H9 (cell line): ENCODE measurements at regions not wholly inside any gene's neighbourhood (a gene's known extent, or its start where the extent isn't known, plus 50 kb on each side); places are given as distances from the start of the nearest gene placed in this dataset.

Source experiments
- DNase-seq: peaks from one replicate; pipeline ENCODE4 v3.0.0-alpha.2; 2017
- H2AFZ ChIP-seq: one replicate; pipeline ENCODE4 v1.6.1; 2013; ENCODE audit warnings: mild to moderate bottlenecking, low read length, control low read depth, moderate library complexity
- H2AK5ac ChIP-seq: 2 replicates; pipeline ENCODE4 v1.6.1; 2013; ENCODE audit warnings: low read length, control low read depth, mixed read lengths; ENCODE audit not compliant: insufficient read length
- H2BK120ac ChIP-seq: one replicate; pipeline ENCODE4 v1.6.1; 2013; ENCODE audit warnings: low read depth, mild to moderate bottlenecking, low read length, control low read depth, inconsistent platforms; ENCODE audit not compliant: poor library complexity, severe bottlenecking
- H2BK12ac ChIP-seq: 2 replicates; pipeline ENCODE4 v1.6.1; 2013; ENCODE audit warnings: low read length, control low read depth, mixed read lengths, low read depth; ENCODE audit not compliant: insufficient read length
- H2BK15ac ChIP-seq: 2 replicates; pipeline ENCODE4 v1.6.1; 2013; ENCODE audit warnings: low read depth, low read length, control low read depth
- H2BK20ac ChIP-seq: one replicate; pipeline ENCODE4 v1.6.1; 2013; ENCODE audit warnings: low read depth, mild to moderate bottlenecking, low read length, control low read depth, inconsistent platforms; ENCODE audit not compliant: poor library complexity, severe bottlenecking
- H2BK5ac ChIP-seq: 2 replicates; pipeline ENCODE4 v1.6.1; 2013; ENCODE audit warnings: low read length, control low read depth, mixed read lengths; ENCODE audit not compliant: insufficient read length
- H3K14ac ChIP-seq: 2 replicates; pipeline ENCODE4 v1.6.1; 2013; ENCODE audit warnings: low read length, control low read depth; ENCODE audit not compliant: insufficient read depth
- H3K18ac ChIP-seq: 2 replicates; pipeline ENCODE4 v1.6.1; 2013; ENCODE audit warnings: low read depth, mild to moderate bottlenecking, mixed read lengths, low read length, control low read depth; ENCODE audit not compliant: insufficient read length
- H3K23ac ChIP-seq: 2 replicates; pipeline ENCODE4 v1.6.1; 2013; ENCODE audit warnings: low read length, control low read depth, mixed read lengths, low read depth; ENCODE audit not compliant: insufficient read length
- H3K23me2 ChIP-seq: 2 replicates; pipeline ENCODE4 v1.6.1; 2013; ENCODE audit warnings: low read depth, mild to moderate bottlenecking, mixed read lengths, low read length, control low read depth; ENCODE audit not compliant: insufficient read length, poor library complexity, severe bottlenecking
- H3K27ac ChIP-seq: 2 replicates; pipeline ENCODE4 v1.5.1; 2013; ENCODE audit warnings: low read length, control low read depth, mixed read lengths, low read depth; ENCODE audit not compliant: insufficient read length
- H3K27me3 ChIP-seq: 2 replicates; pipeline ENCODE4 v1.6.1; 2013; ENCODE audit warnings: low read length, control low read depth, inconsistent platforms; ENCODE audit not compliant: insufficient read depth
- H3K4ac ChIP-seq: 2 replicates; pipeline ENCODE4 v1.6.1; 2013; ENCODE audit warnings: low read depth, mild to moderate bottlenecking, control low read depth, inconsistent platforms, low read length, moderate library complexity
- H3K4me1 ChIP-seq: 2 replicates; pipeline ENCODE4 v1.6.1; 2013; ENCODE audit warnings: low read length, control low read depth, inconsistent platforms; ENCODE audit not compliant: insufficient read depth
- H3K4me2 ChIP-seq: 2 replicates; pipeline ENCODE4 v1.6.1; 2013; ENCODE audit warnings: low read length, control low read depth, mixed read lengths; ENCODE audit not compliant: insufficient read length, insufficient read depth
- H3K56ac ChIP-seq: 2 replicates; pipeline ENCODE4 v1.6.1; 2013; ENCODE audit warnings: low read depth, mild to moderate bottlenecking, mixed read lengths, low read length, control low read depth; ENCODE audit not compliant: insufficient read length
- H3K79me1 ChIP-seq: 2 replicates; pipeline ENCODE4 v1.6.1; 2013; ENCODE audit warnings: low read depth, mild to moderate bottlenecking, moderate library complexity, low read length, control low read depth, inconsistent platforms; ENCODE audit not compliant: insufficient read depth, poor library complexity, severe bottlenecking
- H3K79me2 ChIP-seq: 2 replicates; pipeline ENCODE4 v1.6.1; 2013; ENCODE audit warnings: low read length, control low read depth, inconsistent platforms; ENCODE audit not compliant: insufficient read depth
- H3K9ac ChIP-seq: 2 replicates; pipeline ENCODE4 v1.6.1; 2013; ENCODE audit warnings: low read length, control low read depth, mixed read lengths; ENCODE audit not compliant: insufficient read length; ENCODE audit errors: extremely low read depth
- H3K9me3 ChIP-seq: one replicate; pipeline ENCODE4 v1.6.1; 2013; ENCODE audit warnings: low read depth, low read length, inconsistent platforms; ENCODE audit not compliant: control insufficient read depth
- H3T11ph ChIP-seq: one replicate; pipeline ENCODE4 v1.6.1; 2013; ENCODE audit warnings: mild to moderate bottlenecking, low read length, control low read depth, inconsistent platforms
- H4K20me1 ChIP-seq: one replicate; pipeline ENCODE4 v1.6.1; 2013; ENCODE audit not compliant: control insufficient read depth, insufficient read length, insufficient read depth
- H4K5ac ChIP-seq: 2 replicates; pipeline ENCODE4 v1.6.1; 2013; ENCODE audit warnings: low read depth, mild to moderate bottlenecking, mixed read lengths, low read length, control low read depth; ENCODE audit not compliant: insufficient read length
- H4K8ac ChIP-seq: replicated peaks from 2 replicates; pipeline ENCODE4 v1.6.1; 2013; ENCODE audit warnings: low read length, control low read depth, mixed read lengths, low read depth; ENCODE audit not compliant: insufficient read length
- H4K91ac ChIP-seq: 2 replicates; pipeline ENCODE4 v1.6.1; 2013; ENCODE audit warnings: low read depth, mild to moderate bottlenecking, moderate library complexity, mixed read lengths, low read length, control low read depth; ENCODE audit not compliant: insufficient read length
- H3K27ac Mint-ChIP-seq, 3 experiments: 2 replicates in 2 of 3; 3 replicates in 1 of 3; pipeline ENCODE4 v1.8.0; 2020 to 2021; ENCODE audit warnings: mixed read lengths in 3 of 3, mild to moderate bottlenecking in 1 of 3, moderate library complexity in 1 of 3
- H3K27me3 Mint-ChIP-seq: 2 replicates; pipeline ENCODE4 v1.8.0; 2021; ENCODE audit warnings: low read depth, mild to moderate bottlenecking, moderate library complexity, mixed read lengths
- H3K36me3 Mint-ChIP-seq, 3 experiments: 2 replicates in 2 of 3; 3 replicates in 1 of 3; pipeline ENCODE4 v1.8.0; 2020 to 2021; ENCODE audit warnings: low read depth in 3 of 3, mixed read lengths in 3 of 3; ENCODE audit not compliant: insufficient read depth in 1 of 3
- H3K4me1 Mint-ChIP-seq, 2 experiments: 2 replicates each; pipeline ENCODE4 v1.8.0; 2020; ENCODE audit warnings: mixed read lengths in 2 of 2
- H3K4me3 Mint-ChIP-seq, 2 experiments: 2 replicates in 1 of 2; 3 replicates in 1 of 2; pipeline ENCODE4 v1.8.0; 2020 to 2021; ENCODE audit warnings: mild to moderate bottlenecking in 2 of 2, mixed read lengths in 2 of 2, moderate library complexity in 1 of 2
- H3K9me3 Mint-ChIP-seq, 2 experiments: 2 replicates in 1 of 2; 3 replicates in 1 of 2; pipeline ENCODE4 v1.8.0; 2020; ENCODE audit warnings: mild to moderate bottlenecking in 2 of 2, mixed read lengths in 2 of 2, moderate library complexity in 1 of 2
- CTCF ChIP-seq: fragments of 200-600 bp; sonication (generic); conservative IDR thresholded peaks from 3 replicates; pipeline ENCODE4 v1.8.0; 2021; ENCODE audit warnings: antibody characterized with exemption, mild to moderate bottlenecking

GRCh38 chr7:142696456-142697179, 52.7 kb upstream of the PRSS1 start:
- Histone ChIP-seq H2BK12ac (no peak overlapping the region), H3K23me2 (no peaks in the 10 kb centered on the region), H2BK20ac (no peak overlapping the region), H4K20me1 (no peaks in the 10 kb centered on the region), H3K56ac (no peak overlapping the region), H2BK120ac (no peak overlapping the region), H2AFZ (no peak overlapping the region), H3K27ac (no peak overlapping the region), H3K4ac (no peak overlapping the region; the same call in 1 of the 2 replicates), H3K4me1 (peaks cover 8% of the 10 kb centered on the region; the same call in 1 of the 2 replicates), H4K5ac (no peak overlapping the region), H3K79me2 (no peaks in the 10 kb centered on the region), H2AK5ac (no peak overlapping the region), H3K79me1 (no peaks in the 10 kb centered on the region), H3T11ph (no peak overlapping the region), H3K23ac (no peak overlapping the region), H4K91ac (no peak overlapping the region), H3K4me2 (no peak overlapping the region), H3K9me3 (no peaks in the 10 kb centered on the region), H3K27me3 (no peaks in the 10 kb centered on the region), H2BK5ac (no peak overlapping the region), H3K18ac (no peak overlapping the region), H2BK15ac (no peak overlapping the region), H3K9ac (no peak overlapping the region), H3K14ac (no peak overlapping the region), H4K8ac (no peak overlapping the region)
- peak overlapping the region; percentile 89 to 95 (median 93) for H3K27ac Mint-ChIP-seq
- TF ChIP-seq CTCF = no peak
- H3K36me3 Mint-ChIP-seq = peaks cover 0 to 15% (median 8%) of the 10 kb centered on the region in 3 experiments; a peak in 4 of 7 replicates
- peak overlapping the region; percentile 15 to 34; a peak in 2 of 5 replicates for H3K4me3 Mint-ChIP-seq
- H3K4me1 Mint-ChIP-seq = peaks cover 62 to 63% of the 10 kb centered on the region in 2 experiments
- H3K9me3 Mint-ChIP-seq = peaks cover 3 to 4% of the 10 kb centered on the region in 2 experiments; a peak in 2 of 5 replicates
- DNase-seq = no peak
- H3K27me3 Mint-ChIP-seq = no peaks in the 10 kb centered on the region
